AG09319 (cell line): ENCODE measurements at regions not wholly inside any gene's neighbourhood (a gene's known extent, or its start where the extent isn't known, plus 50 kb on each side); places are given as distances from the start of the nearest gene placed in this dataset.
A peak's percentile ranks its signal among the peaks of the same experiment; 100 is the strongest.

Source experiments
- DNase-seq: peaks from one replicate; pipeline ENCODE4 v3.0.0-alpha.2; 2010; ENCODE audit warnings: low read depth; ENCODE audit errors: extremely low read depth
- CTCF ChIP-seq: IDR thresholded peaks from 2 replicates; pipeline ENCODE4 v1.5.1; 2011; ENCODE audit warnings: low read depth, mild to moderate bottlenecking, inconsistent platforms, low read length, moderate library complexity

- TF ChIP-seq CTCF = no peak
- no peak for DNase-seq
These were observed 225.1 kb downstream of the DCAF12L2 start for GRCh38 chrX:125940985-125941384.

- no peak for DNase-seq
- TF ChIP-seq CTCF = no peak
These were observed 218.6 kb downstream of the DCAF12L2 start for GRCh38 chrX:125947501-125947900.

GRCh38 chrX:125952973-125953372 lies 213.1 kb downstream of the DCAF12L2 start:
- DNase-seq = no peak
- TF ChIP-seq CTCF = no peak

- TF ChIP-seq CTCF = no peak
- DNase-seq = no peak
These were observed 212.3 kb downstream of the DCAF12L2 start for GRCh38 chrX:125953814-125954213.

GRCh38 chrX:125954236-125954635 lies 211.9 kb downstream of the DCAF12L2 start:
- no peak for DNase-seq
- no peak for TF ChIP-seq CTCF

GRCh38 chrX:125977851-125978250 lies 188.2 kb downstream of the DCAF12L2 start:
- no peak for DNase-seq
- TF ChIP-seq CTCF = no peak

GRCh38 chrX:125998432-125998831 lies 167.7 kb downstream of the DCAF12L2 start:
- TF ChIP-seq CTCF = peak; percentile 4
- no peak for DNase-seq
